GM10266 (cell line): ENCODE measurements at regions not wholly inside any gene's neighbourhood (a gene's known extent, or its start where the extent isn't known, plus 50 kb on each side); places are given as distances from the start of the nearest gene placed in this dataset.

Source experiments
- DNase-seq: peaks from one replicate; pipeline ENCODE4 v3.0.0; 2012; ENCODE audit errors: extremely low spot score
- CTCF ChIP-seq: IDR thresholded peaks from 2 replicates; pipeline ENCODE4 v1.5.1; 2012; ENCODE audit warnings: mild to moderate bottlenecking, low read depth; ENCODE audit not compliant: control insufficient read depth, insufficient read depth; ENCODE audit errors: missing control alignments

GRCh38 chr13:58302349-58302748 is 670.8 kb downstream of the PCDH17 start:
- no peak for TF ChIP-seq CTCF
- no peak for DNase-seq

- no peak for TF ChIP-seq CTCF
Measured at GRCh38 chr13:58306062-58306461, 674.5 kb downstream of the PCDH17 start.

DNA sequence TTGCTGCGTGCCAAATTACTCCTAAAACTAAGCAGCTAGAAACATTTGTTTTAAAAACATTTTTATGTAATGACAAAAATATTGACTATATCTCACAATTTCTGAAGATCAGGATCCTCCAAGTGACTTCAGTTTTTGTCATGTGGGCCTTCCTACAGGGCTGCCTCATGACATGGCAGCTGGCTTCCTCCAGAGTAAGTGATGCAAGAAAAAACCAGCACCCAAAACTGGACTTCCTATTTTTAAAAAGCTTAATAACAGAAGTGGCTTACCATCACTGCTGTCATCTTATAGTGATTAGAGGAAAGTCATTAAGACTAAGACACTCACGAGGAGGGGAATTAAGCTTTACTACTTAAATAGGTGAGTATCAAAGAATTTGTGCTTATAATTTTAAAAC is 681.7 kb downstream of the PCDH17 start:
- no peak for DNase-seq
- no peak for TF ChIP-seq CTCF

More at GRCh38 chr13:58306062-58306461, 674.5 kb downstream of the PCDH17 start:
- no peak for DNase-seq

GRCh38 chr13:58318495-58319167 is 687.1 kb downstream of the PCDH17 start:
- DNase-seq: no peak
- TF ChIP-seq CTCF: no peak

DNA sequence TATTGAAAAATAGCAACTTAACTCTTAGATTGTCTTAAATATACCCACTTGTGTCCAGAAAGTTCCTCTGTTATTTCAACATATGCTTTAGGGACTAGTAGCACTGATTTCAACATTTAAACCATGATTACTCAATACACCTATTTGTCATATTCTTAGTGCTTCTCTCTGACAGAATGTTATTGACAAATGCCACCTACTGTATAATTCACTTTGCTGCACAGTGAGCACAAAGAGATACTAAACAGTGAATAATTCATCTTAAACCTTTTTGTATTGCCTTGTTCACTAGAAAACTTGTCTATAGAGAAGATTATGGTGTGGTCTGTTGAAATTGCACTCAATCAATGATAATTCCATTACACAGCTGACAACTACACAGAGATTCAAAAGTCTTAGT is 692.6 kb downstream of the PCDH17 start:
- no peak for TF ChIP-seq CTCF
- DNase-seq: no peak

DNA sequence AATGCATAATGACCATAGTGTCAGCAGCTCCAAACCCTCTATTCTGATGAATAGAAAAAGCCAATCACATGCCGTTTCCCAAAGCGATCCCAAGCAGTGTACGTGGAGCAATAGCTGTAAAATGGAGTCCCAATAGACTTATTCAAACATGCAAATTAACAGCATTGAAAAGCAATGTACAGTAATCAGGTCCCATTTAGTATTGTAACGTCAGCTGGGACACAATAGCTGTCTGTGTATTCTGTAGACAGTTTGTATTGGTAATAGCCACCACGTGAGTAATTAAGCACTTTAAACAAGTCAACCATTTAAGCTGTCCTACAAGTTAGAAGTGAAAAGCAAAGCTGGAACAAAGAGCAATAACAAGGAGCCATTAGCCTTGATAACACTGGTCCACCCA is 698.2 kb downstream of the PCDH17 start:
- no peak for TF ChIP-seq CTCF
- no peak for DNase-seq

DNA sequence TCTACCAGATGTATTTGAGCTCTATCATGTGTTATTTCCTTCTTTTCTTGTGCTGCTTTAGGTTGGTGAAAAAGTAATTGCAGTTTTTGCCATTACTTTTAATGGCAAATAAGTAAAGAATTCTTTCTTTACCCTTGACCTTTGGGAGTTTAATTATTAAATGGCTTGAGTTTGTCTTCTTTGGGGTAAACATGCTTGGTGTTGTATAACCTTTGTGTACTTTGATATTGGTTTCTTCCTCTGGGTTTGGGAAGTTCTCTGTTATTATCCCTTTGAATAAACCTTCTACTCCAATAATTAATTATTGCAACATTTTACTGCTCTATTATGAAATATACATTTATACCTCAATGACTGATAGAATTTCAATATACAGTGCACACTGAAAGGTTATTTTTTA is 709.4 kb downstream of the PCDH17 start:
- no peak for TF ChIP-seq CTCF
- no peak for DNase-seq
